Muscle of leg (tissue), 3 donors: ENCODE measurements at regions not wholly inside any gene's neighbourhood (a gene's known extent, or its start where the extent isn't known, plus 50 kb on each side); places are given as distances from the start of the nearest gene placed in this dataset.
A peak's percentile ranks its signal among the peaks of the same experiment; 100 is the strongest.

Experiments
- DNase-seq: peaks from one replicate; pipeline ENCODE4 v3.0.0; 2013
- H3K27ac ChIP-seq: one replicate; pipeline ENCODE4 v1.5.1; 2013; ENCODE audit warnings: mild to moderate bottlenecking, low read length, control low read depth
- H3K27me3 ChIP-seq: one replicate; pipeline ENCODE4 v1.6.1; 2013; ENCODE audit warnings: low read length; ENCODE audit not compliant: control insufficient read depth, insufficient read depth
- H3K36me3 ChIP-seq: one replicate; pipeline ENCODE4 v1.6.1; 2013; ENCODE audit warnings: low read length; ENCODE audit not compliant: control insufficient read depth, insufficient read depth
- H3K4me1 ChIP-seq: one replicate; pipeline ENCODE4 v1.6.1; 2013; ENCODE audit warnings: low read length; ENCODE audit not compliant: control insufficient read depth, insufficient read depth
- H3K4me3 ChIP-seq: one replicate; pipeline ENCODE4 v1.5.1; 2013; ENCODE audit warnings: low read length, control low read depth
- H3K9me3 ChIP-seq: replicated peaks from 2 replicates; pipeline ENCODE4 v1.6.1; 2013; ENCODE audit warnings: low read depth, low read length; ENCODE audit not compliant: control insufficient read depth
- WGBS: methylation state at CpG from one replicate; pipeline ENCODE4 v1.1.5; 2013; ENCODE audit warnings: missing lambda C conversion rate; ENCODE audit not compliant: insufficient coverage; 5-methylcytosine and 5-hydroxymethylcytosine counted together

- WGBS = no CpG with 5 or more reads among the region's 3 CpGs
- no peak overlapping the region for H3K27ac ChIP-seq
Measured at GRCh38 chr3:82143661-82144412, 382.4 kb upstream of the GBE1 start.

GRCh38 chr3:82141592-82141991, 380.1 kb upstream of the GBE1 start:
- Histone ChIP-seq H3K27me3 (no peaks in the 10 kb centered on the region), H3K36me3 (no peaks in the 10 kb centered on the region), H3K27ac (no peak overlapping the region), H3K9me3 (peaks cover 7% of the 10 kb centered on the region), H3K4me3 (no peak overlapping the region), H3K4me1 (no peaks in the 10 kb centered on the region)
- no CpG with 5 or more reads among the region's 1 CpG for WGBS
- no peak for DNase-seq

More at GRCh38 chr3:82143661-82144412, 382.4 kb upstream of the GBE1 start:
- no peak for DNase-seq
- Histone ChIP-seq H3K4me1 (no peaks in the 10 kb centered on the region), H3K36me3 (no peaks in the 10 kb centered on the region), H3K4me3 (no peak overlapping the region), H3K27me3 (no peaks in the 10 kb centered on the region), H3K9me3 (peaks cover 7% of the 10 kb centered on the region)

GRCh38 chr3:82137861-82138260, 376.4 kb upstream of the GBE1 start:
- peaks cover 7% of the 10 kb centered on the region for H3K9me3 ChIP-seq
- H3K36me3 ChIP-seq = no peaks in the 10 kb centered on the region
- no CpG with 5 or more reads among the region's 2 CpGs for WGBS
- H3K27ac ChIP-seq = no peak overlapping the region
- H3K4me3 ChIP-seq = no peak overlapping the region
- H3K4me1 ChIP-seq = no peaks in the 10 kb centered on the region
- no peak for DNase-seq
- H3K27me3 ChIP-seq = no peaks in the 10 kb centered on the region

- no peaks in the 10 kb centered on the region for H3K27me3 ChIP-seq
- H3K27ac ChIP-seq = no peak overlapping the region
- DNase-seq = no peak
- no peak overlapping the region for H3K4me3 ChIP-seq
- peaks cover 7% of the 10 kb centered on the region for H3K9me3 ChIP-seq
- H3K36me3 ChIP-seq = no peaks in the 10 kb centered on the region
- H3K4me1 ChIP-seq = no peaks in the 10 kb centered on the region
- WGBS = no CpG with 5 or more reads among the region's 3 CpGs
Measured at GRCh38 chr3:82137050-82137449, 375.6 kb upstream of the GBE1 start.

GRCh38 chr3:82133070-82133606, 371.7 kb upstream of the GBE1 start:
- no peak overlapping the region for H3K27ac ChIP-seq
- peaks cover 2% of the 10 kb centered on the region for H3K4me1 ChIP-seq
- H3K36me3 ChIP-seq = no peaks in the 10 kb centered on the region
- H3K4me3 ChIP-seq = no peak overlapping the region
- no CpG with 5 or more reads among the region's 5 CpGs for WGBS
- no peaks in the 10 kb centered on the region for H3K27me3 ChIP-seq
- no peaks in the 10 kb centered on the region for H3K9me3 ChIP-seq
- peak; percentile 71 for DNase-seq

- 100% methylated on average over 1 of the region's 3 CpGs for WGBS
- H3K27ac ChIP-seq = no peak overlapping the region
- DNase-seq = no peak
- H3K4me3 ChIP-seq = no peak overlapping the region
- H3K9me3 ChIP-seq = no peaks in the 10 kb centered on the region
- H3K36me3 ChIP-seq = no peaks in the 10 kb centered on the region
- H3K4me1 ChIP-seq = peaks cover 3% of the 10 kb centered on the region
- H3K27me3 ChIP-seq = no peaks in the 10 kb centered on the region
Measured at GRCh38 chr3:82132210-82133069, 371.0 kb upstream of the GBE1 start.

GRCh38 chr3:82130046-82130445, 368.6 kb upstream of the GBE1 start:
- no peaks in the 10 kb centered on the region for H3K36me3 ChIP-seq
- H3K27me3 ChIP-seq = no peaks in the 10 kb centered on the region
- no peak overlapping the region for H3K27ac ChIP-seq
- no peaks in the 10 kb centered on the region for H3K9me3 ChIP-seq
- H3K4me1 ChIP-seq = peaks cover 3% of the 10 kb centered on the region
- 60% methylated on average over 1 of the region's 4 CpGs for WGBS
- peak; percentile 56 for DNase-seq
- no peak overlapping the region for H3K4me3 ChIP-seq

GRCh38 chr3:82129221-82129801, 367.9 kb upstream of the GBE1 start:
- Histone ChIP-seq H3K36me3 (no peaks in the 10 kb centered on the region), H3K27ac (no peak overlapping the region), H3K4me3 (no peak overlapping the region), H3K27me3 (no peaks in the 10 kb centered on the region), H3K9me3 (no peaks in the 10 kb centered on the region), H3K4me1 (peaks cover 3% of the 10 kb centered on the region)
- WGBS = no CpG with 5 or more reads among the region's 2 CpGs
- DNase-seq = no peak

- WGBS = 29% methylated on average over 2 of the region's 4 CpGs
- H3K9me3 ChIP-seq = no peaks in the 10 kb centered on the region
- peak; percentile 62 for DNase-seq
- H3K36me3 ChIP-seq = no peaks in the 10 kb centered on the region
- no peak overlapping the region for H3K4me3 ChIP-seq
- H3K27ac ChIP-seq = no peak overlapping the region
- peaks cover 3% of the 10 kb centered on the region for H3K4me1 ChIP-seq
- H3K27me3 ChIP-seq = no peaks in the 10 kb centered on the region
Measured at GRCh38 chr3:82128271-82128670, 366.8 kb upstream of the GBE1 start.
